ENCODE measurements at regions not wholly inside any gene's neighbourhood (a gene's known extent, or its start where the extent isn't known, plus 50 kb on each side); places are given as distances from the start of the nearest gene placed in this dataset.
"Not testable (repeated sequence)": the region's sequence is repeated elsewhere in the genome, so short reads cannot be mapped to it uniquely, and the experiment has no call there.

GRCh38 chr9:91512235-91512634, 88.6 kb upstream of the NFIL3 start:
- DNase-seq (ENCODE audit: low spot score) = not testable (repeated sequence)

- no peak for DNase-seq (ENCODE audit: low spot score)
These were observed 80.0 kb upstream of the NFIL3 start for GRCh38 chr9:91503673-91504081.

GRCh38 chr9:91502913-91503672, 79.5 kb upstream of the NFIL3 start:
- peak; percentile 81 for DNase-seq (ENCODE audit: low spot score)

- DNase-seq (ENCODE audit: low spot score) = no peak
These were observed 78.8 kb upstream of the NFIL3 start for GRCh38 chr9:91502475-91502874.

- no peak for DNase-seq (ENCODE audit: low spot score)
These were observed 76.9 kb upstream of the NFIL3 start for GRCh38 chr9:91500509-91501014.

- no peak for DNase-seq (ENCODE audit: low spot score)
These were observed 72.7 kb upstream of the NFIL3 start for GRCh38 chr9:91496351-91496750.

GRCh38 chr9:91495450-91495849, 71.8 kb upstream of the NFIL3 start:
- no peak for DNase-seq (ENCODE audit: low spot score)

GRCh38 chr9:91494751-91495150, 71.1 kb upstream of the NFIL3 start:
- DNase-seq (ENCODE audit: low spot score) = no peak

- DNase-seq (ENCODE audit: low spot score) = no peak
These were observed 68.6 kb upstream of the NFIL3 start for GRCh38 chr9:91492237-91492636.

GRCh38 chr9:91491624-91492023, 68.0 kb upstream of the NFIL3 start:
- DNase-seq (ENCODE audit: low spot score) = no peak

GRCh38 chr9:91489361-91489899, 65.8 kb upstream of the NFIL3 start:
- no peak for DNase-seq (ENCODE audit: low spot score)

- no peak for DNase-seq (ENCODE audit: low spot score)
These were observed 64.7 kb upstream of the NFIL3 start for GRCh38 chr9:91488341-91488740.

- no peak for DNase-seq (ENCODE audit: low spot score)
These were observed 63.3 kb upstream of the NFIL3 start for GRCh38 chr9:91486699-91487497.

GRCh38 chr9:91485006-91485405, 61.4 kb upstream of the NFIL3 start:
- DNase-seq (ENCODE audit: low spot score) = no peak

- DNase-seq (ENCODE audit: low spot score) = no peak
These were observed 60.2 kb upstream of the NFIL3 start for GRCh38 chr9:91483835-91484234.

- DNase-seq (ENCODE audit: low spot score) = no peak
These were observed 59.6 kb upstream of the NFIL3 start for GRCh38 chr9:91483189-91483691.

GRCh38 chr9:91481972-91482371, 58.3 kb upstream of the NFIL3 start:
- no peak for DNase-seq (ENCODE audit: low spot score)

- DNase-seq (ENCODE audit: low spot score) = no peak
These were observed 53.5 kb upstream of the NFIL3 start for GRCh38 chr9:91477106-91477505.

GRCh38 chr9:91474656-91475055, 51.0 kb upstream of the NFIL3 start:
- DNase-seq (ENCODE audit: low spot score) = no peak
